ENCODE measurements at regions not wholly inside any gene's neighbourhood (a gene's known extent, or its start where the extent isn't known, plus 50 kb on each side); places are given as distances from the start of the nearest gene placed in this dataset.
"Not testable (repeated sequence)": the region's sequence is repeated elsewhere in the genome, so short reads cannot be mapped to it uniquely, and the experiment has no call there.

DNA sequence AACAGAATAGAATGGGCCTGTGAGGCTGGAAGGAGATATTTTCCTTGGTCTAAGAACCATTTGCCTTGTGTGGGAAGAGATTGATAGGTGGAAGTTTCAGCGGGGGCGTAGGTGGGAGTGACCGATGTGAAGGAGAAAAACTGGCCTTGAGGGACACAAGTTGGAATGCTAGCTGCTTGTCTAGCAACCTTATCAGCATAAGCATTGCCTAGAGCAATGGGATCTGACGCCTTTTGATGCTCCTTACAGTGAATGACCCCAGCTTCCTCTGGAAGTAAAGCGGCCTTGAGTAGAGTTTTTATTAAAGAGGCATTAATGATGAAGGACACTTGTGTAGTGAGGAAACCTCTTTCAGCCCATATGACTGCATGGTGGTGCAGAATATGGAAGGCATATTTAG lies 843.8 kb upstream of the ANO3 start:
- TF ChIP-seq POLR2A (IDR thresholded peaks at IDR 0.05; ENCODE audit: low read length); GATA1 (IDR thresholded peaks at IDR 0.05; ENCODE audit: low read depth, low read length): not testable (repeated sequence)

Data from erythroblast (primary cell).